ENCODE measurements at regions not wholly inside any gene's neighbourhood (a gene's known extent, or its start where the extent isn't known, plus 50 kb on each side); places are given as distances from the start of the nearest gene placed in this dataset.

- DNase-seq (no peak), ATAC-seq (no peak)
- Histone ChIP-seq H2AFZ (ENCODE audit: low read length) (no peak overlapping the region), H3K9me2 (replicated peaks; ENCODE audit: low read length) (no peaks in the 10 kb centered on the region), H3K4me3 (ENCODE audit: low read length) (no peak overlapping the region), H3K27ac (ENCODE audit: low read length) (no peak overlapping the region), H4K20me1 (ENCODE audit: low read length) (no peaks in the 10 kb centered on the region), H3K9ac (ENCODE audit: low read length) (no peak overlapping the region), H3K4me2 (ENCODE audit: low read length) (no peak overlapping the region), H3K9me3 (ENCODE audit: low read length) (no peaks in the 10 kb centered on the region), H3F3A (ENCODE audit: low read length, unreplicated experiment) (no peaks in the 10 kb centered on the region), H3K79me2 (ENCODE audit: low read length) (no peaks in the 10 kb centered on the region), H3K36me3 (ENCODE audit: low read depth, low read length) (no peaks in the 10 kb centered on the region), H3K4me1 (ENCODE audit: insufficient read depth, low read length) (peaks cover 7% of the 10 kb centered on the region), H3K27me3 (ENCODE audit: low read length) (no peaks in the 10 kb centered on the region)
- no TSS peak for BruUV-seq (replicated peaks)
- no peak for TF ChIP-seq EZH2 (IDR thresholded peaks at IDR 0.05; ENCODE audit: low read length, unreplicated experiment)
- no peak for TF ChIP-seq EZH2phosphoT487 (IDR thresholded peaks at IDR 0.05; ENCODE audit: borderline replicate concordance, low read length)
- TF ChIP-seq CTCF (conservative IDR thresholded peaks at IDR 0.05; ENCODE audit: low read depth, low read length), result no peak
- intact Hi-C loops (cut with micrococcal nuclease), result loop anchor here (2.0 kb wide), 1 partner anchor 62 kb away; no protein-coding TSS in a partner anchor
- ChIA-PET CTCF (no interaction called here), POLR2A (ENCODE audit: unreplicated experiment) (no interaction called here)
Measured at GRCh38 chr9:38282756-38283155, 109.7 kb upstream of the ALDH1B1 start.

- POLR2A ChIA-PET (ENCODE audit: unreplicated experiment), result no interaction called here
- no peak overlapping the region for H3K9ac ChIP-seq (ENCODE audit: low read length)
- no peaks in the 10 kb centered on the region for H3K36me3 ChIP-seq (ENCODE audit: low read depth, low read length)
- CTCF ChIA-PET, result no interaction called here
- no peaks in the 10 kb centered on the region for H3K9me3 ChIP-seq (ENCODE audit: low read length)
- intact Hi-C loops (cut with micrococcal nuclease), result loop anchor here (2.0 kb wide), 1 partner anchor 63 kb away; no protein-coding TSS in a partner anchor
- ATAC-seq (no peak), DNase-seq (no peak)
- H3K27me3 ChIP-seq (ENCODE audit: low read length), result no peaks in the 10 kb centered on the region
- BruUV-seq (replicated peaks), result no TSS peak
- H3K4me3 ChIP-seq (ENCODE audit: low read length), result no peak overlapping the region
- H3K79me2 ChIP-seq (ENCODE audit: low read length), result no peaks in the 10 kb centered on the region
- no peak for TF ChIP-seq EZH2 (IDR thresholded peaks at IDR 0.05; ENCODE audit: low read length, unreplicated experiment)
- no peak for TF ChIP-seq CTCF (conservative IDR thresholded peaks at IDR 0.05; ENCODE audit: low read depth, low read length)
- no peak for TF ChIP-seq EZH2phosphoT487 (IDR thresholded peaks at IDR 0.05; ENCODE audit: borderline replicate concordance, low read length)
- H3F3A ChIP-seq (ENCODE audit: low read length, unreplicated experiment), result no peaks in the 10 kb centered on the region
- no peak overlapping the region for H3K4me2 ChIP-seq (ENCODE audit: low read length)
- no peak overlapping the region for H3K27ac ChIP-seq (ENCODE audit: low read length)
- H2AFZ ChIP-seq (ENCODE audit: low read length), result no peak overlapping the region
- no peaks in the 10 kb centered on the region for H4K20me1 ChIP-seq (ENCODE audit: low read length)
- no peaks in the 10 kb centered on the region for H3K9me2 ChIP-seq (replicated peaks; ENCODE audit: low read length)
- H3K4me1 ChIP-seq (ENCODE audit: insufficient read depth, low read length), result 0 out of 2 replicates have a peak, but pooled peaks cover under 1% of the 10 kb centered on the region
Measured at GRCh38 chr9:38281917-38282316, 110.6 kb upstream of the ALDH1B1 start.

- H3K9ac ChIP-seq (ENCODE audit: low read length), result no peak overlapping the region
- POLR2A ChIA-PET (ENCODE audit: unreplicated experiment), result no interaction called here
- ATAC-seq (no peak), DNase-seq (no peak)
- no peaks in the 10 kb centered on the region for H3K36me3 ChIP-seq (ENCODE audit: low read depth, low read length)
- H3K4me2 ChIP-seq (ENCODE audit: low read length), result no peak overlapping the region
- CTCF ChIA-PET, result no interaction called here
- no peaks in the 10 kb centered on the region for H3K9me2 ChIP-seq (replicated peaks; ENCODE audit: low read length)
- H3F3A ChIP-seq (ENCODE audit: low read length, unreplicated experiment), result no peaks in the 10 kb centered on the region
- no peaks in the 10 kb centered on the region for H3K4me1 ChIP-seq (ENCODE audit: insufficient read depth, low read length)
- no peaks in the 10 kb centered on the region for H3K27me3 ChIP-seq (ENCODE audit: low read length)
- intact Hi-C loops (cut with micrococcal nuclease), result no loop called here
- H3K4me3 ChIP-seq (ENCODE audit: low read length), result no peak overlapping the region
- no peak for TF ChIP-seq EZH2 (IDR thresholded peaks at IDR 0.05; ENCODE audit: low read length, unreplicated experiment)
- TF ChIP-seq CTCF (conservative IDR thresholded peaks at IDR 0.05; ENCODE audit: low read depth, low read length), result no peak
- no peak for TF ChIP-seq EZH2phosphoT487 (IDR thresholded peaks at IDR 0.05; ENCODE audit: borderline replicate concordance, low read length)
- no peaks in the 10 kb centered on the region for H4K20me1 ChIP-seq (ENCODE audit: low read length)
- H3K9me3 ChIP-seq (ENCODE audit: low read length), result no peaks in the 10 kb centered on the region
- no TSS peak for BruUV-seq (replicated peaks)
- no peak overlapping the region for H2AFZ ChIP-seq (ENCODE audit: low read length)
- H3K27ac ChIP-seq (ENCODE audit: low read length), result no peak overlapping the region
- H3K79me2 ChIP-seq (ENCODE audit: low read length), result no peaks in the 10 kb centered on the region
Measured at GRCh38 chr9:38281196-38281595, 111.3 kb upstream of the ALDH1B1 start.

Measured in PC-3 (cell line).